ENCODE measurements at regions not wholly inside any gene's neighbourhood (a gene's known extent, or its start where the extent isn't known, plus 50 kb on each side); places are given as distances from the start of the nearest gene placed in this dataset.

GRCh38 chr14:48853159-48853558 is 733.0 kb downstream of the RPS29 start:
- Histone ChIP-seq H3K4me3 (ENCODE audit: low read depth, low read length) (no peak overlapping the region), H3K36me3 (ENCODE audit: control insufficient read depth, insufficient read depth, low read length) (no peaks in the 10 kb centered on the region), H3K27me3 (ENCODE audit: control insufficient read depth, insufficient read depth, low read length) (no peaks in the 10 kb centered on the region)
- TF ChIP-seq CTCF (IDR thresholded peaks at IDR 0.05; ENCODE audit: insufficient read depth, low read length, severe bottlenecking): no peak
- DNase-seq (ENCODE audit: low read depth) (no peak), FAIRE-seq (no peak)

GRCh38 chr14:48849741-48850322 is 736.3 kb downstream of the RPS29 start:
- TF ChIP-seq CTCF (IDR thresholded peaks at IDR 0.05; ENCODE audit: insufficient read depth, low read length, severe bottlenecking): no peak
- Histone ChIP-seq H3K36me3 (ENCODE audit: control insufficient read depth, insufficient read depth, low read length) (no peaks in the 10 kb centered on the region), H3K4me3 (ENCODE audit: low read depth, low read length) (no peak overlapping the region), H3K27me3 (ENCODE audit: control insufficient read depth, insufficient read depth, low read length) (no peaks in the 10 kb centered on the region)
- FAIRE-seq: no peak
- no peak for DNase-seq (ENCODE audit: low read depth)

- no peak overlapping the region for H3K4me3 ChIP-seq (ENCODE audit: low read depth, low read length)
- no peak for DNase-seq (ENCODE audit: low read depth)
- TF ChIP-seq CTCF (IDR thresholded peaks at IDR 0.05; ENCODE audit: insufficient read depth, low read length, severe bottlenecking): no peak
- no peaks in the 10 kb centered on the region for H3K36me3 ChIP-seq (ENCODE audit: control insufficient read depth, insufficient read depth, low read length)
- no peaks in the 10 kb centered on the region for H3K27me3 ChIP-seq (ENCODE audit: control insufficient read depth, insufficient read depth, low read length)
- no peak for FAIRE-seq
Measured at GRCh38 chr14:48842785-48843184, 743.4 kb downstream of the RPS29 start.

- Histone ChIP-seq H3K4me3 (ENCODE audit: low read depth, low read length) (no peak overlapping the region), H3K27me3 (ENCODE audit: control insufficient read depth, insufficient read depth, low read length) (no peaks in the 10 kb centered on the region), H3K36me3 (ENCODE audit: control insufficient read depth, insufficient read depth, low read length) (no peaks in the 10 kb centered on the region)
- no peak for TF ChIP-seq CTCF (IDR thresholded peaks at IDR 0.05; ENCODE audit: insufficient read depth, low read length, severe bottlenecking)
- no peak for DNase-seq (ENCODE audit: low read depth)
- FAIRE-seq: no peak
Measured at GRCh38 chr14:48826058-48826457, 760.1 kb downstream of the RPS29 start.

- H3K27me3 ChIP-seq (ENCODE audit: control insufficient read depth, insufficient read depth, low read length): no peaks in the 10 kb centered on the region
- no peak for FAIRE-seq
- H3K4me3 ChIP-seq (ENCODE audit: low read depth, low read length): no peak overlapping the region
- DNase-seq (ENCODE audit: low read depth): no peak
- H3K36me3 ChIP-seq (ENCODE audit: control insufficient read depth, insufficient read depth, low read length): no peaks in the 10 kb centered on the region
- no peak for TF ChIP-seq CTCF (IDR thresholded peaks at IDR 0.05; ENCODE audit: insufficient read depth, low read length, severe bottlenecking)
Measured at GRCh38 chr14:48814562-48814961, 771.6 kb downstream of the RPS29 start.

- no peak for FAIRE-seq
- DNase-seq (ENCODE audit: low read depth): no peak
- no peak for TF ChIP-seq CTCF (IDR thresholded peaks at IDR 0.05; ENCODE audit: insufficient read depth, low read length, severe bottlenecking)
Measured at GRCh38 chr14:48805315-48805714, 780.9 kb downstream of the RPS29 start.

More at GRCh38 chr14:48805315-48805714, 780.9 kb downstream of the RPS29 start:
- Histone ChIP-seq H3K4me3 (ENCODE audit: low read depth, low read length) (no peak overlapping the region), H3K27me3 (ENCODE audit: control insufficient read depth, insufficient read depth, low read length) (no peaks in the 10 kb centered on the region), H3K36me3 (ENCODE audit: control insufficient read depth, insufficient read depth, low read length) (no peaks in the 10 kb centered on the region)
